Left lung (tissue), 4 donors: ENCODE measurements at regions not wholly inside any gene's neighbourhood (a gene's known extent, or its start where the extent isn't known, plus 50 kb on each side); places are given as distances from the start of the nearest gene placed in this dataset.

Experiments used
- ATAC-seq: fragments of 200-7000 bp; cut with Tn5 transposase; one replicate; pipeline ENCODE4 v1.9.1; 2020; ENCODE audit warnings: moderate library complexity
- DNase-seq, 4 donors: peaks; one replicate each; pipeline ENCODE4 v3.0.0-alpha.2; 2013 to 2020
- H3K27ac ChIP-seq, 2 donors: fragments of 200-600 bp; sonication (generic) in 1 of 2; one replicate each; pipeline versions ENCODE4 v1.5.0 to v1.8.0; 2020 to 2021
- H3K27me3 ChIP-seq, 2 donors: fragments of 200-600 bp; sonication (generic) in 1 of 2; one replicate each; pipeline versions ENCODE4 v1.5.0 to v1.8.0; 2020 to 2021
- H3K36me3 ChIP-seq, 2 donors: fragments of 200-600 bp; sonication (generic) in 1 of 2; one replicate each; pipeline versions ENCODE4 v1.5.0 to v1.8.0; 2020 to 2021
- H3K4me1 ChIP-seq, 2 donors: fragments of 200-600 bp; one replicate each; pipeline ENCODE4 v1.8.0; 2021
- H3K4me3 ChIP-seq, 2 donors: fragments of 200-600 bp; sonication (generic) in 1 of 2; one replicate each; pipeline versions ENCODE4 v1.5.0 to v1.8.0; 2020 to 2021; ENCODE audit warnings: mild to moderate bottlenecking in 1 of 2
- H3K9me3 ChIP-seq, 2 donors: fragments of 200-600 bp; sonication (generic) in 1 of 2; one replicate each; pipeline versions ENCODE4 v1.5.0 to v1.8.0; 2020 to 2021
- CTCF ChIP-seq, 2 donors: fragments of 200-600 bp; sonication (generic) in 1 of 2; IDR thresholded peaks; one replicate each; pipeline versions ENCODE4 v1.5.0 to v1.8.0; 2021; ENCODE audit warnings: antibody characterized with exemption in 2 of 2
- intact Hi-C, 2 donors: fragments of 100-400 bp; cut with DNase I; formaldehyde crosslinking; loops; one replicate each; pipeline versions ENCODE4 v1.11.2 to v1.14.2; 2022
- donor health status: DM: no; HTN: yes; CAD: no.
- donor health status: DM: no; HTN: no; CAD: no.

GRCh38 chr13:72527333-72527732 is 200.1 kb downstream of the MZT1 start:
- no peaks in the 10 kb centered on the region for H3K36me3 ChIP-seq
- H3K4me3 ChIP-seq, result no peak overlapping the region
- no peaks in the 10 kb centered on the region for H3K4me1 ChIP-seq
- peaks cover 0 to 3% of the 10 kb centered on the region in 2 donors for H3K9me3 ChIP-seq
- no peak for TF ChIP-seq CTCF (IDR thresholded peaks at IDR 0.05)
- intact Hi-C loops, result no loop called here
- H3K27me3 ChIP-seq, result no peaks in the 10 kb centered on the region
- ATAC-seq (no peak), DNase-seq (no peak)
- H3K27ac ChIP-seq, result no peak overlapping the region

GRCh38 chr13:72523593-72523992 is 203.8 kb downstream of the MZT1 start:
- Histone ChIP-seq H3K9me3 (no peaks in the 10 kb centered on the region), H3K27me3 (no peaks in the 10 kb centered on the region), H3K4me1 (no peaks in the 10 kb centered on the region), H3K36me3 (no peaks in the 10 kb centered on the region), H3K27ac (no peak overlapping the region), H3K4me3 (no peak overlapping the region)
- no peak for ATAC-seq
- DNase-seq, result no peak
- TF ChIP-seq CTCF (IDR thresholded peaks at IDR 0.05), result no peak
- intact Hi-C loops, result no loop called here

- no peak for ATAC-seq
- intact Hi-C loops, result no loop called here
Observed at GRCh38 chr13:72523049-72523448, 204.4 kb downstream of the MZT1 start.

GRCh38 chr13:72521940-72522661 is 205.3 kb downstream of the MZT1 start:
- Histone ChIP-seq H3K36me3 (no peaks in the 10 kb centered on the region), H3K9me3 (no peaks in the 10 kb centered on the region), H3K27me3 (no peaks in the 10 kb centered on the region), H3K27ac (no peak overlapping the region), H3K4me1 (no peaks in the 10 kb centered on the region), H3K4me3 (no peak overlapping the region)
- DNase-seq (peak in 1 of 4 donors; percentile 61), ATAC-seq (no peak)
- intact Hi-C loops, result no loop called here
- no peak for TF ChIP-seq CTCF (IDR thresholded peaks at IDR 0.05)

More at GRCh38 chr13:72523049-72523448, 204.4 kb downstream of the MZT1 start:
- Histone ChIP-seq H3K4me1 (no peaks in the 10 kb centered on the region), H3K4me3 (no peak overlapping the region), H3K27me3 (no peaks in the 10 kb centered on the region), H3K9me3 (no peaks in the 10 kb centered on the region), H3K36me3 (no peaks in the 10 kb centered on the region), H3K27ac (no peak overlapping the region)
- no peak for TF ChIP-seq CTCF (IDR thresholded peaks at IDR 0.05)
- no peak for DNase-seq

GRCh38 chr13:72514146-72514545 is 213.3 kb downstream of the MZT1 start:
- Histone ChIP-seq H3K9me3 (no peaks in the 10 kb centered on the region), H3K4me3 (no peak overlapping the region), H3K36me3 (no peaks in the 10 kb centered on the region), H3K27me3 (no peaks in the 10 kb centered on the region), H3K27ac (no peak overlapping the region), H3K4me1 (no peaks in the 10 kb centered on the region)
- intact Hi-C loops, result no loop called here
- DNase-seq, result no peak
- ATAC-seq, result no peak
- TF ChIP-seq CTCF (IDR thresholded peaks at IDR 0.05), result no peak
